ENCODE measurements at regions not wholly inside any gene's neighbourhood (a gene's known extent, or its start where the extent isn't known, plus 50 kb on each side); places are given as distances from the start of the nearest gene placed in this dataset.
"Not testable (repeated sequence)": the region's sequence is repeated elsewhere in the genome, so short reads cannot be mapped to it uniquely, and the experiment has no call there.

DNA sequence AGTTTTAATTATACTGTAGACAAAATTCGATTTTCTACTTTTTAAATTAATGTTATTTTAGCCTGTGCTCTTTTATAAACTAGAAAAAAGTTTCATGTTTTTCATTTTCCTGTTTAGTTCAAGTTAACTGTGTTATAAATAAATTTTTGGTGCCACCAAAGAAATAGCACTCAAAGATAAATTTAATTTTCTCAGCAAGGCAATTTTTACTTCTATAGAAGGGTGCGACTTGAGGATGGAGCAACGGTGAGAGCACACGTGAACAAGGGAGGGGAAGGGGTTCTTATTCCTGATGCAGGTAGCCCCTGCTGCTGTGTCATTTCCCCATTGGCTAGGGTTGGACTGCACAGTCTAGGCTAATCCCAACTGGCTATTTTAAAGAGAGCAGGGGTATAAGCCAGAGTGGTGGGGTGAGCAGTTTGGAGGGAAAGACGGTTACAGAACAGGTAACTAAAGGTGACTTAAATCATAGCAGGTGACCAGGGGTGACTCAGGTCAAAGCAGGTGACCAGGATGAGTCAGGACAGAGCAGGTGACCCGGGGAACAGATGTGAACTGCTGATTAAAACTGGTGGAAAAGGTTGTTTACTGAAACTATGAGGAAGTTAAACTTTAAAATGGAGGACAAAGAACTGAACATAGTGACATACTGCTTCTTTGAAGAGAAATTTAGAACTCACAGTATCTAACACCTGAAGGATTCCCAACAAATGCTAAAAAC lies 104.6 kb upstream of the GPBP1 start:
- DNase-seq: no peak

- no peak for DNase-seq
Measured at GRCh38 chr5:57072218-57072892, 101.5 kb upstream of the GPBP1 start.

- no peak for DNase-seq
Measured at GRCh38 chr5:57082441-57083067, 91.3 kb upstream of the GPBP1 start.

- no peak for DNase-seq
Measured at GRCh38 chr5:57085306-57086081, 88.4 kb upstream of the GPBP1 start.

DNA sequence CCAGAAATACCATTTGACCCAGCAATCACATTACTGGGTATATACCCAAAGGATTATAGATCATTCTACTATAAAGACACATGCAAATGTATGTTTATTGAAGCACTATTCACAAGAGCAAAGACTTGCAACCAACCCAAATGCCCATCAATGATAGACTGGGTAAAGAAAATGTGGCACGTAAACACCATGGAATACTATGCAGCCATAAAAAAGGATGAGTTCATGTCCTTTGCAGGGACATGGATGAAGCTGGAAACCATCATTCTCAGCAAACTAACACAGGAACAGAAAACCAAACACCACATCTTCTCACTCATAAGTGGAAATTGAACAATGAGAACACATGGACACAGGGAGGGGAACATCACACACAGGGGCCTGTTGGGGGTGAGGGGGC lies 85.9 kb upstream of the GPBP1 start:
- DNase-seq: not testable (repeated sequence)

DNA sequence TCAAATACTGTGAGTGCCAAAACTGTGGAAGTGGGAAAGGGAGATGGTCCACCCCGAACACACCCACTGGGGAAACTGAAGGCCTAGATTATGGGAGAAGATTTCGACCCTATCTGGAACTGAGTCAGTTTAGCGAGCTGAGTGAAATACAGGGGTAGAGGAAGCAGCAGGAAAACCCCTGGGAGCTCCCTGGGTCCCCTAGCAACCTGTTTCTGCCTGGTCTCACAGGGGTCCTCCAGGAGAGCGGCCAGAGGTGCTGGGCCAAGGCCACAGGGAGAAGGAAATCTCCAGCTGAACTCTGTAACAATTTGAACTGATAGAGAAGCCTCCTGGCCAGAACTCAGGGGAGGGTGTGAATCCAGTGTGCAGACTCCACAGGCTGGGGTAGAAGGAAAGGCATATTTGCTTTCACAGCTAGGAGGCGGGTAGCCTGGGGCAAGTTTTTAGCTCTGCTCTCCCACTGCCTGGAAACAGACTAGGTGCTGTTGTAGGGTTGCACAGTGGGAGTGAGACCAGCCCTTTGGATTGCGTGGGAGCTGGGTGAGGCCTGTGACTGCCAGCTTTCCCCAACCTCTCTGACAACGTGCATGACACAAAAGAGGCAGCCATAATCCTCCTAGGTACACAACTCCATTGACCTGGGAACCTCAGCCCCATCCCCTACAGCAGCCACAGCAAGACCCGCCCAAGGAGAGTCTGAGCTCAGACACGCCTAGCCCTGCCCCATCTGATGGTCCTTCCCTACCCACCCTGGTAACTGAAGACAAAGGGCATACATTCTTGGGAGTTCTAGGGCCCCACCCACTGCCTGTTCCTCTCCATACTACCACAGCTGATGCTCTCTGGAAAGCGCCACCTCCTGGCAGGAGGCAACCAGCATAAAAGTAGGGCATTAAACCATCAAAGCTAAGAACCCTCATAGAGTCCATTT lies 78.8 kb upstream of the GPBP1 start:
- no peak for DNase-seq

DNA sequence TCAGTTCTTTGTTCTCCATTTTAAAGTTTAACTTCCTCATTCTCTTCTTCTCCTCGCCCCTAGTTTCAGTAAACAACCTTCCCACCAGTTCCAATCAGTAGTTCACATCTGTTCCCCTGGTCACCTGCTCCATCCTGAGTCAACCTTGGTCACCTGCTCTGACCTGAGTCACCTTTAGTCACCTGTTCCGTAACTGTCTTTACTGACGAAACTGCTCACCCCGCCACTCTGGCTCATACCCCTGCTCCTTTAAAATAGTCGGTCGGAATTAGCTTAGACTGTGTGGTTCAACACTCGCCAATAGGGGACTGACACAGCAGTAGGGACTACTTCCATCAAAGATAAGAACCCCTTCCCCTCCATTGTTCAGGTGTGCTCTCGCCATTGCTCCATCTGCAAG lies 76.3 kb upstream of the GPBP1 start:
- DNase-seq: no peak

DNA sequence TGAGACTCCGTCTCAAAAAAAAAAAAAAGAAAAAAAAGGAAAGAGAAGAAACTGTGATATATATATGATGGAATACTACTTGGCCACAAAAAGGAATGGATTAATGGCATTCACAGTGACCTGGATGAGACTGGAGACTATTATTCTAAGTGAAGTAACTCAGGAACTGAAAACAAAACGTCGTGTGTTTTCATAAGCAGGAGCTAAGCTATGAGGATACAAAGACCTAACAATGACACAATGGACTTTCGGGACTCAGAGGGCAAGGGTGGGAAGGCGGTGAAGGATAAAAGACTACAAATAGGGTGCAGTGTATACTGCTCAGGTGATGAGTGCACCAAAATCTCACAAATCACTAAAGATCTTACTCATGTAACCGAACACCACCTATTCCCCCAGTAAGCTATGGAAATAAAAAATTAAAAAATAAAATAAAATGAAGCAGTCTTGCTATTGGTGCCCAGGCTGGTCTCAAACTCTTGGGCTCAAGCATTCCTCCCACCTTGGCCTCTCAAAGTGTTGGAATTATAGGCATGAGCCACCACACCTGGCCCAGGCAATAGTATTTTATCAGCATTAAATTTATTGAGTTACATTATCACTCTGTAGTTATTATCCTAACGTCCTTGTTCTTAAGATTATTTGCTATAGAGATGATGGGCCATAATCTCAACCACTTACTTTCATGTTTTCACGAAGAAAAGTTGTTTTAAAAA lies 71.5 kb upstream of the GPBP1 start:
- no peak for DNase-seq

- no peak for DNase-seq
Measured at GRCh38 chr5:57102905-57103255, 71.0 kb upstream of the GPBP1 start.

DNA sequence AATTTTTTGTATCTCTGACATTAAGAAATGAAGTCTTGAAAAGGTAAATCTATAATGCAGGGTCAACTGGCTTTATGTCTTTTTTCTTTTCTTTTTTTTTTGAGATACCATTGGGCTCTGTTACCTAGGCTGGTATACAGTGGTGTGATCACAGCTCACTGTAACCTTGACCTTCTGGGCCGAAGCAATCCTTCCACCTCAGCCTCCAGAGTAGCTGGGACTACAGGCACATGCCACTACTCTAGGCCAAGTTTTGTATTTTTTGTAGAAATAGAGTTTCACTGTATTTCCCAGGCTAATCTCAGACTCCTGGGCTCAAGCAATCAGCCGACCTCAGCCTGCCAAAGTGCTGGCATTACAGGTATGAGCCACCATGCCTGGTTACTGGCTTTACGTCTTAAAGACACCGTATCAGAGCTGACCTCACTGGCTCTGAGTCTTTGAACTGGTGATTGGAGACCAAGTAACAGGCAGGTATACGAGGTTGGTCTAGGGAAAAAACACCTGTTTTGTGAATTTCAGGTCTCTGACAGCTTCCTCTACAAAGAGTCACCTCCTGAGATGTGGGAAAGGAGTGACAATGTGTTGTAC lies 70.4 kb upstream of the GPBP1 start:
- DNase-seq: no peak

- no peak for DNase-seq
Measured at GRCh38 chr5:57106661-57107060, 67.2 kb upstream of the GPBP1 start.

DNA sequence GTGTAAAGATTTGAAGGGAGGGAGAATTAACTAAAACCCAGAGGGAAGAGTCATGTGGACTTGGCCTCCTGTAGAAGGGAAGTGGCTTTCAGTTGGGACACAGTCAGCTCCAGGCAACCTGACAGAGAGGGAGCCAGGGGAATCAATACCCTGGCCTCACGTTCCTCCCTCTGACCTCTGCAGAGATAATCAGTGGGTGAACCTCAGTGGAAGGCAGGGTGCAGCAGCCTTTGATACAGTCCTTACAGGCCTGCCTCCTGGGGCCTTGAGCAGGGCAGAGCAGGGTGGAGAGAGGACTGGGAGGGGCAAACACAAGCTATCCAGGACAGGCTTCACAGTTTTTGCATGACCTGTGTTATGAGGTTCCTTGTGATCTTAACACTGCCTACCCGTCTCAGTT lies 61.9 kb upstream of the GPBP1 start:
- DNase-seq: no peak

DNA sequence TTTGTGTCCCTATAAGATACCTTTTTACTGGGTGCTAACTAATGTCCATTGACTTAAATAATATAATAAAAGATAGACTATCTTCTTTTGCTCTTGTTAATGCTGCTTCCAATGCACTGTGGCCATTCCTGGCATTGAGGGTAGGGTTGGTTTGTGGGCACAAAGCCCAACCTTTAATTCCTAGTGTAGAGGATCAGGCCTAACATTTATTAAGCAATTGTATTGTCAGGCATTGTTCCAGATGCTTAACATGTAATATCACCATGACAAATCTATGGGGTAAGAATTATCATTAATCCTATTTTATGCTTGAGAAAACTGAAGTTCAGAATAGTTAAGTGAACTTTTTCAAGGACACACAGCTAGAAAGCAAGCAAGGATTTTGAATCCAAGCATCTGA lies 60.4 kb upstream of the GPBP1 start:
- DNase-seq: no peak

GRCh38 chr5:57117596-57117995 lies 56.3 kb upstream of the GPBP1 start:
- no peak for DNase-seq

GRCh38 chr5:57119031-57119430 lies 54.8 kb upstream of the GPBP1 start:
- DNase-seq: no peak

DNA sequence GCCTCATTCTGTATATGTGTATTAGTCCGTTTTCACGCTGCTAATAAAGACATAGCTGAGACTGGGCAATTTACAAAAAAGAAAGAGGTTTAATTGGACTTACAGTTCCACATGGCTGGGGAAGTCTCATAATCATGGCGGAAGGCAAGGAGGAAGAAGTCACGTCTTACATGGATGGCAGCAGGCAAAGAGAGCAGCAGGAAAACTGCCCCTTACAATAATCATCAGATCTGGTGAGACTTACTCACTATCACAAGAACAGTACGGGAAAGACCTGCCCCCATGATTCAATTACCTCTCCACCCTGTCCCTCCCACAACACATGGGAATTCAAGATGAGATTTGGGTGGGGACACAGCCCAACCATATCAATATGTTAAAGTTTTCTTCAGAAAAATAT lies 49.8 kb upstream of the GPBP1 start:
- DNase-seq: no peak
